ENCODE measurements at regions not wholly inside any gene's neighbourhood (a gene's known extent, or its start where the extent isn't known, plus 50 kb on each side); places are given as distances from the start of the nearest gene placed in this dataset.

GRCh38 chr5:2651116-2651515 lies 100.4 kb downstream of the IRX2 start:
- TF ChIP-seq CTCF (IDR thresholded peaks at IDR 0.05): no peak
- Histone ChIP-seq H3K27me3 (ENCODE audit: low read depth) (no peaks in the 10 kb centered on the region), H3K4me3 (no peak overlapping the region), H3K36me3 (no peaks in the 10 kb centered on the region), H3K9me3 (no peaks in the 10 kb centered on the region), H3K4me1 (no peaks in the 10 kb centered on the region), H3K27ac (no peak overlapping the region)
- DNase-seq: no peak
- ATAC-seq: no peak
- intact Hi-C loops (cut with DNase I): no loop called here

GRCh38 chr5:2642684-2643345 lies 108.7 kb downstream of the IRX2 start:
- ATAC-seq (no peak), DNase-seq (no peak)
- H3K36me3 ChIP-seq: no peaks in the 10 kb centered on the region
- no peak for TF ChIP-seq CTCF (IDR thresholded peaks at IDR 0.05)
- no peaks in the 10 kb centered on the region for H3K4me1 ChIP-seq
- no peak overlapping the region for H3K27ac ChIP-seq
- H3K27me3 ChIP-seq (ENCODE audit: low read depth): no peaks in the 10 kb centered on the region
- H3K9me3 ChIP-seq: no peaks in the 10 kb centered on the region
- no peak overlapping the region for H3K4me3 ChIP-seq
- intact Hi-C loops (cut with DNase I): no loop called here

GRCh38 chr5:2640717-2641116 lies 110.8 kb downstream of the IRX2 start:
- Histone ChIP-seq H3K9me3 (no peaks in the 10 kb centered on the region), H3K4me1 (no peaks in the 10 kb centered on the region), H3K36me3 (no peaks in the 10 kb centered on the region), H3K27ac (no peak overlapping the region), H3K4me3 (no peak overlapping the region), H3K27me3 (ENCODE audit: low read depth) (no peaks in the 10 kb centered on the region)
- DNase-seq (no peak), ATAC-seq (no peak)
- no peak for TF ChIP-seq CTCF (IDR thresholded peaks at IDR 0.05)
- intact Hi-C loops (cut with DNase I): no loop called here

GRCh38 chr5:2639425-2639824 lies 112.1 kb downstream of the IRX2 start:
- H3K27ac ChIP-seq: no peak overlapping the region
- no peak for TF ChIP-seq CTCF (IDR thresholded peaks at IDR 0.05)
- no peak overlapping the region for H3K4me3 ChIP-seq
- peaks cover 3% of the 10 kb centered on the region for H3K27me3 ChIP-seq (ENCODE audit: low read depth)
- ATAC-seq (no peak), DNase-seq (no peak)
- no peaks in the 10 kb centered on the region for H3K4me1 ChIP-seq
- intact Hi-C loops (cut with DNase I): no loop called here
- no peaks in the 10 kb centered on the region for H3K36me3 ChIP-seq
- H3K9me3 ChIP-seq: no peaks in the 10 kb centered on the region

GRCh38 chr5:2634399-2635176 lies 116.9 kb downstream of the IRX2 start:
- Histone ChIP-seq H3K4me1 (no peaks in the 10 kb centered on the region), H3K36me3 (no peaks in the 10 kb centered on the region), H3K9me3 (no peaks in the 10 kb centered on the region), H3K27me3 (ENCODE audit: low read depth) (peaks cover 3% of the 10 kb centered on the region), H3K27ac (no peak overlapping the region), H3K4me3 (no peak overlapping the region)
- ATAC-seq (no peak), DNase-seq (no peak)
- intact Hi-C loops (cut with DNase I): no loop called here
- TF ChIP-seq CTCF (IDR thresholded peaks at IDR 0.05): no peak

All from lower lobe of right lung (tissue), 2 donors.